Keratinocyte (primary cell): ENCODE measurements at regions not wholly inside any gene's neighbourhood (a gene's known extent, or its start where the extent isn't known, plus 50 kb on each side); places are given as distances from the start of the nearest gene placed in this dataset.

Experiments used
- EZH2 ChIP-seq: IDR thresholded peaks from one replicate; pipeline ENCODE4 v1.6.1; 2012; ENCODE audit warnings: inconsistent platforms, mild to moderate bottlenecking, low read length, moderate library complexity
- TF ChIP-seq, protein P1 (sequence below), 3 experiments: IDR thresholded peaks in 1 of 3; conservative IDR thresholded peaks in 1 of 3; optimal IDR thresholded peaks in 1 of 3; 2 replicates in 2 of 3; 3 replicates in 1 of 3; pipeline versions ENCODE3 to v1.5.1; 2011; ENCODE audit warnings: low read length in 3 of 3, mild to moderate bottlenecking in 3 of 3, moderate library complexity in 2 of 3, control low read depth in 1 of 3, inconsistent platforms in 1 of 3; ENCODE audit not compliant: insufficient read depth in 2 of 3; ENCODE audit errors: extremely low read depth in 1 of 3

DNA sequence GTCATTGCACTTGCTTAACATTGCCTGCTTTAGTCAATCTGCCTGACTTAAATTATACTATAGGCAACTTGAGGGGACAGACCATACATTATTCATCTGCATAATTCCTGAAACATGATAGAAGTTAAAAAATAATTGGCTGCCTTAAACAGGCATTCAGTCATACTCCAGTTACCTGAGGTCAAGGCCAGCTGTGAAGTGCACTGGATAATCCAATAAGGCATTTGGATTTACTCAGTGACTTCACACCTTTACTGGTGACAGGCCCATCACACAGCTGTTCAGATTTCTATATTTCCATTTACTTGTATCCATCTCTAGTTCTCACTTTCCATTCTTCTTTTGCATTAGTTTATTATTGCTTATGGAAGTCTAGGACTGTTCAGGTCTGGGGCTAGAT, 2341.6 kb downstream of the PCDH7 start:
- TF ChIP-seq, protein P1, sequence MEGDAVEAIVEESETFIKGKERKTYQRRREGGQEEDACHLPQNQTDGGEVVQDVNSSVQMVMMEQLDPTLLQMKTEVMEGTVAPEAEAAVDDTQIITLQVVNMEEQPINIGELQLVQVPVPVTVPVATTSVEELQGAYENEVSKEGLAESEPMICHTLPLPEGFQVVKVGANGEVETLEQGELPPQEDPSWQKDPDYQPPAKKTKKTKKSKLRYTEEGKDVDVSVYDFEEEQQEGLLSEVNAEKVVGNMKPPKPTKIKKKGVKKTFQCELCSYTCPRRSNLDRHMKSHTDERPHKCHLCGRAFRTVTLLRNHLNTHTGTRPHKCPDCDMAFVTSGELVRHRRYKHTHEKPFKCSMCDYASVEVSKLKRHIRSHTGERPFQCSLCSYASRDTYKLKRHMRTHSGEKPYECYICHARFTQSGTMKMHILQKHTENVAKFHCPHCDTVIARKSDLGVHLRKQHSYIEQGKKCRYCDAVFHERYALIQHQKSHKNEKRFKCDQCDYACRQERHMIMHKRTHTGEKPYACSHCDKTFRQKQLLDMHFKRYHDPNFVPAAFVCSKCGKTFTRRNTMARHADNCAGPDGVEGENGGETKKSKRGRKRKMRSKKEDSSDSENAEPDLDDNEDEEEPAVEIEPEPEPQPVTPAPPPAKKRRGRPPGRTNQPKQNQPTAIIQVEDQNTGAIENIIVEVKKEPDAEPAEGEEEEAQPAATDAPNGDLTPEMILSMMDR (optimal IDR thresholded peaks at IDR 0.05 in 1 of 3, IDR thresholded peaks at IDR 0.05 in 1 of 3, conservative IDR thresholded peaks at IDR 0.05 in 1 of 3; ENCODE audit: extremely low read depth in 1 of 3, insufficient read depth in 2 of 3, low read length in 3 of 3): no peak
- TF ChIP-seq EZH2: no peak
